ENCODE measurements at regions not wholly inside any gene's neighbourhood (a gene's known extent, or its start where the extent isn't known, plus 50 kb on each side); places are given as distances from the start of the nearest gene placed in this dataset.

DNA sequence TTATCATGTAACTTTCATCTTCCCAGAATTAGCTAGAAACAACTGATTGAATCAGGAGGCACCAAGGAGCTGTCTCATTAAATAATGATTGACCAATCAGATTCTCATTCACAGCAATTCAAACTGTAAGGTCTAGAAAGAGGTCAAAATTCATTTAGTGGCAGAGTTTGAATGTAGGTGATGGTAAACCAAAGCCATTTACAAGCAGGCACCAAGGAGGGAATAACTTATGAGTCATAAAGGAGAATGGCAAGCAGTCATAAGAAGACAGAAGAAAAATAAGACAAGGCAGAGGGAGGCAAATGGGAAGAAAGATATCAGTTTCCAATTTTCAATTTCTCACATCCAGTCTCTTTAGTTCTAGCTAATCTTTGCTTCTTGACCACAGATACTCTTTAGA lies 52.9 kb upstream of the DEFB112 start:
- DNase-seq (ENCODE audit: low read depth in 4 of 4, low spot score in 3 of 4) = no peak

DNA sequence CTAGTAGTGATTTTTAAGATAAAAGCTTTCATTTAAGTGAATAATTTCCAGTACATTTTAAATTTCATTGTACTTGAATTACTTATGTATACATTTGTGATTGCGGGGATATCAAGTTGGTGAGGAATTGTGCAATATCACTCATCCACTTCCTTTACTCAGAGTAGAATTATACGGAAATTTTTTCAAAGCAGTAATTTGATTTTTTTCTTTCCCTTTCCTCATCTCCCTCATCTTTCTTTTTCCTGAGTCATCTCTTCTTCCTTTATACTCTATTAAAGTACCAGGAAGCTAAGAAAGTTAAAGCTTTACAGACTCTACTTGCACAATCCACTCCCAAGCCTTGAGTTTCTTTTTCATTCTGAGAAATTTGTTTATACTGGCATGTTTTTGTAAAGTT lies 60.9 kb upstream of the DEFB112 start:
- DNase-seq (ENCODE audit: low read depth in 4 of 4, low spot score in 3 of 4) = no peak

DNA sequence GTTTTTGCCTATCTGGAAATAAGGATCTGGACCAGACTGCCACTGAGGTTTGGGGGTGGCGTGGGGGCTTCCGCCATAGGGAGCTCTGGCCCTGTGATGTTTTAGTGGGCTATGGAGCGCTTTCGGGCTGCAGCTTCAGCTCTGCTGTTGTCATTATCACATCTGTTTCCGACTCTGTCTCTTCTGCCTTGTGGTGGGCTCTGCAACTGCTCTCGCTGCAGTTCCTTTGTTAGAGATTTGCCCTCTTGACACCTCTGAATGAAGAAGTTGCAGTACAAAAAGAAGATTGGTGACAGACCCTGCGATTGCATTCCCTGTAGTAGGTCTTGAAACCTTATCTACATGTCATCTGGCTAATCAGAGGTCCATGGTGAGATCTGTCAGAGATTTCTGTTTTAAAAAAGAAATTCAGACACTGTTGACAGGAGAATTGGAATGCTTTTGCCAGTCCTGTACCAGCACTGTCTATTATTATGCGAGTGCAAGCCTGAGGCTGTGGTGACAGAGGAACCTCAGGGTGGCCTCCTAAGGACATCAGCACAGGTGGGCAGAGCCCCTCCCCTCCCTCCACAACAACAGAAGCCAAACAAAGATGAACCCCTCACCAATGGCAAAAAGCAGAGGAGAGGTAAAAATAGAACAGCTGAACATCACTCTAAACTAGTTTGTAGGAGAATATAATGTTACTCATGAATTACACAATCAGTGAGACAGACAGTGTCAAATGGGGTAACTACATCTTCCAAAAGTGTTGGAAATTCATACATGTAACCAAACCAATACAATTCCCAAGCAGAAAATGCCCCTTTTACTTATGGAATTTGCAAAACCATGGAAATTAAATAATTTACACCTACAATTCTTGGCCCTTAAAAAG lies 63.5 kb upstream of the DEFB112 start:
- no peak for DNase-seq (ENCODE audit: low read depth in 4 of 4, low spot score in 3 of 4)

DNA sequence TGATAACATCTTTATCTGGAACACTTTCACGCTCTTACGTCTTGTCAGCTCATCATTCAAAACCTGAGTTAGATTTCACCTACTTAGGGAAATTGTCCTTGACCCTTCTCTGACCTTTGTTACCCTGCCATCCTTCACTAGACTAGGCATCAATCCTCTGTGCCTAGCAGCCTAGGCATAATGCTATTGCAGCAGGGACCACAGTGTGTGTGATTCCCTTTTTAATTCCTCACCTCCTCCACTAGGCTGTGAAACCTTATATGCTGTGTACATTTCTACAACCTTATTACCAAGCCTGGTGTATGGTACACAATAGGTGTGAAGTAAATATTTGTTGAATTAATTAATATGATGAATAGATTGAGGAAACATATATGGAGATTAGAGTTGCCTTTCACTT lies 66.7 kb upstream of the DEFB112 start:
- DNase-seq (ENCODE audit: low read depth in 4 of 4, low spot score in 3 of 4) = no peak

DNA sequence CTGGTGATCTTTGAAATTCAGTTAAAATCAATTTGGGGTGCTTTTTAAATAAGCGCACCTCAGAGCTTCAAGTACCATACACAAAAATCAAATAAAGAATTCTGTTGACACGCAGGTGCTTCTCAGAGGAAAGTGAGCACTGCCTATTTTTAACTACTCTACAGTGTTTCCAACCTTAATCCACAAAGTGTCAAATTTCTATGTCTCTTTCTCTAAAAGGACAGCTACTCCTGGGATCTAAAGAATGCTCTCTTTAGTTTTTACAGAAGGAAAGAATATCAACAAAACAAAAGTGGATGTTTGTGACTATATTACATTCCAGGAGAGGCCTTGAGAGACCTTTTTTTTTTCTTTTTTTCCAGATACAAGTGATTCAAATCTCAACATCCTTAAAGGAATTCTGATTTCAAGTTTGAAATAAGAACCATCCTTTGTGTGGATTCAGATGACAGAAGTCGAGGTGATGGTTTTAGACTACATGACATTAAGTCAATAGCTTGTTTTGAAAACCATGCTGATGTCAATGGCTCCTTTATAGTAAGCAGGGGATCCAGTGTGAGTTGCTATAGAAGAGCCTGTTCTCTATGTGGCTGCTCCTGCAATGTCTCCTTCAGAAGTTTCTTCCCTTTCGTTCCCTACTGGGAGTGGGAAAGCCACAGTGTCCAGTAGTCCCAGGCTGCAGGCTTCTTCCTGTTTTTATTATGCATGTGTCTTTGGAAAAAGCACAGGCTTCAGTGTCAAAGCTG lies 67.2 kb upstream of the DEFB112 start:
- DNase-seq (ENCODE audit: low read depth in 4 of 4, low spot score in 3 of 4) = no peak

DNA sequence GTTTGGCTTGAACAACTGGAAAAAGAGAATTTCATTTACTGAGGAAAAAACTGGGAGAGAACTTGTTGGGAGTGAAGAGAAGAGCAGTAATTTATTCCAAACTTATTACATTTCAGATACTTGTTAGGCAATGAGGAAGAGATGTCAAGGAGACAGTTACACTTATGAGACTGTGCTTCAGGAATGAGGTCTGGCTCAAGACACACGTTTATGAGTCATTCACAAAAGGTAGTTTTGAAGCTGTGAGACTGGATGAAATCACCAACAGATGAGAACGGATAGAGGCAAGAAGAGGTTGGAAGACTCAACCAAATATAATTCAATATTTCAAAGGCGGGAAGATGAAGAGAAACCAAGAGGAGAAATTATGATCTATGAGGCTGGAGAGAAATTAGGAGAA lies 70.6 kb upstream of the DEFB112 start:
- DNase-seq (ENCODE audit: low read depth in 4 of 4, low spot score in 3 of 4) = no peak

DNA sequence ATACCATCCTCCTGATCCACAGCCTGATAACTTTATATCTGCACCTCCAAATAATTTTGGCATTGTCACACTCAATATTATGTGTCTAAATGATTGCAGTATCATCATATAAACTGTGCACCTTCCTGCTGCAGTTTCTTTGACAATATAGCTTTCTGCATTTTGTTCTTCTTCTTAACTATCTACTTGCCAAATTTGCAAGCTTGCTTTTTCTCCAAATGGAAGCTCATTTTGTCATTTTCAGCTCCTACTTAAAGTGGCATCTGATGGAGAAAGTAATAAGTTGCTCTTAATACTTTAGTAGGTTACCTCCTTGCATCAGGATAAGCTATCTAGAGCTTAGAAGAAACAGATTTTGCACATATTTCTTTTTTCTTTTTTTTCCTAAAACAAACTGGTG lies 74.0 kb upstream of the DEFB112 start:
- DNase-seq (ENCODE audit: low read depth in 4 of 4, low spot score in 3 of 4) = no peak

DNA sequence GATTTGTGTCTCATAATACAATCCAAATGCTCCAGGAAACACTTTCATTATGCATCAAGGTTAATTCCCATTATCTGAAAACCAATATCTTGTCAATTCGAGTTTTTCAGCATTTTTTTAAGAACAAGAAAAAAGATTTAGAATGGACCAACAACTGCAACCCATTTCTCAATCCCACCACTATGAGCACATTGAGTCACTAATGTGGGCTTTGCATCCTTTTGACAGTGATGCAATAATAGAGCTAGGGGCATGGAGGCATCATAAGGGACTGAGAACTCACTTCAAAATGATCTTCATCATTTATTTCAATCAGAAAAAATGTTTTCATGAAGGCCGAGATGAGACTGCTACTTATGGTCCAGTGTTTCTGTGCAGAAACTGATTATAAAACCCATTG lies 74.8 kb upstream of the DEFB112 start:
- DNase-seq (ENCODE audit: low read depth in 4 of 4, low spot score in 3 of 4) = no peak

DNA sequence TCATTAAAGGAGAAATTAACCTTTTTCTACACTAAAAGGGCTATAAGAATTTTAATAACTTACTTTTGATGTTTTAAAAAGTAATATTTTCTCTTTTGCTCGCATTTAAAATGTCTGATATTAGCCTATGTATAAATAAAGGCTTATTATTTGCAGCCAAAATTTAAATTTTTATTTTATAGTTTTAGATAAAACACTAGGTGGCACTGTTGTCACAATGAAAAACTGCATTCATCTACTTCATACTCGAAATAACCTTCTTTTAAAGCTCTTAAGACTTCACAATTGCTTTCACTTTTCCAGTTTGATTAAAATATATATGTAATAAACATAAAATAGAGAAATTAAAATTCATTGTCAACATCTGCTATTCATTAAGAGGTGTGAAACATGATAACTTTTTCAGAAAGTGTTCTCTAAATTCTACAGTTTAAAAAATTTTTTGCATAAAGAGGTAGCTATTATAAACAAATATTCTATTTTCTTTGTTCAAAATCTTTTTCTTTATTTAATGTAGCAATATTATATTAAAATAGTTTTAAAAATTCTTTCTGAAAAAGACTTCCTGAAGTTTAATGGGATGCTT lies 78.8 kb upstream of the DEFB112 start:
- peak in 1 of 4 donors; percentile 2 for DNase-seq (ENCODE audit: low read depth in 4 of 4, low spot score in 3 of 4)

DNA sequence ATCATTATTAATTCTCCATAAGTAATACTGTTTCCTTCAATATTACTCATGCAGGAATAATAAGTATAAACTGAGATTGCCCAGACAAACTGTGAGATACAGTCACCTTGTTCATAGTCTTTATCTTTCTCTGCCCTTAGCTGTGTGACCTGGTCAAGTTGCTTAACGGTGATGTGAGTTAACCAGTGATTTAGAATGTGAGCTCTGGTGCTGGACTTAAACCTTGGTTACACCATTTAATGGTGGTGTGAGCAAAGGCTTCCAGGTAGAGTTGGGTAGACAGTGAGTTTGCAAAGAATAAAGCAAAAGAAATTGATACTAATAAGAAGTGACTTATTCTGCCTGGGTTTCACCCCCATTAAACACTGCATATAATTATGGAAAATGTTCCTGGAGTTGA lies 86.2 kb upstream of the DEFB112 start:
- DNase-seq (ENCODE audit: low read depth in 4 of 4, low spot score in 3 of 4) = no peak

DNA sequence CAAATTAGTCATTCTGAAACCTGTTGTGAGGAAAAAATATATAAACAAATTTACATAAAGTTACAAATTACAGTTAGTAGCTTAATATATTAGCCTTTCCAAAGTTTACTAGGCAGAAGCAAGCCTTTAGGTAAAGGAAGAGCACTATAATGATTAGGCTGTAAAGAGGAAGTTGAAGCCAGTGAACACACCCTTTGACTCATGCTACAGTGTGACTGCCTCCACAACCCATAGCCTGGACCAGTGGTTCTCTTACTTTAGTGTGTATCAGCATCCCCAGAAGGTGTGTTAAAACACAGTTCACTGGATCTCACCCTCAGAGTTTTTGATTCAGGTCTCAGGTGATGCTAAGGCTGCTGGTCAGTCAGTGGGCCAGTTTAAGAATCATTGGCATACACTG lies 91.4 kb upstream of the DEFB112 start:
- DNase-seq (ENCODE audit: low read depth in 4 of 4, low spot score in 3 of 4) = no peak

DNA sequence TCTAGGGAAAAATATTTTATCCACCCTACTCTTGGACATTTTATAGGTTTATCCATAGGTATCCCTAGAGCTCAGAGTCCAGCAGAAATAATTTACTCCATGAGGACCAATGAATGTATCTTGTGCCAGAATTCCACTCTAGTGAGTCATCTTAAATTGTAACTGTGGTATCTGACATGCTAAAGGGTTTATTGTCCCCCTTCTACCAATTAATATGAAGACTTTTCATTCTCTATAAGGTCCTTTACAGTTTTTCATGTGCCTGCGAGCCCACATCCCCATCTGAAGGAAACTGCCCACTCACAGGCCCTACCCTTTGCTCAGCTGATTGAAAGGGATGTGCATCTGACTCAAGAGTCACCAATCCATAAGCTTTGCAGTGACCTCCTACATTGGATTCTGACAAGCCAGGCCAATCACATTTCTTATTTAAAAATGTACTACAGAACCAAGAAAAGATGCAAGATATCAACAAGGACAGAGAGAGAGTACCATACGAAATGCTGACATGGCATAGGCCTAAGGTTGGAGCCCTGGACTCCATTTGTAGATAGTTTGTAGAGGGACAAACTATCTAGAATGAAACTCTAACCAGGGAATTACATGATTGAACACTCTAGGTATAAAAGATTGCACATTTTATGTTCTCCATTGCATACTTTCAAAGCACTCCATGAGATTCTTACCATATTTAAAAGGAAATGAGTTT lies 93.4 kb upstream of the DEFB112 start:
- DNase-seq (ENCODE audit: low read depth in 4 of 4, low spot score in 3 of 4) = no peak

DNA sequence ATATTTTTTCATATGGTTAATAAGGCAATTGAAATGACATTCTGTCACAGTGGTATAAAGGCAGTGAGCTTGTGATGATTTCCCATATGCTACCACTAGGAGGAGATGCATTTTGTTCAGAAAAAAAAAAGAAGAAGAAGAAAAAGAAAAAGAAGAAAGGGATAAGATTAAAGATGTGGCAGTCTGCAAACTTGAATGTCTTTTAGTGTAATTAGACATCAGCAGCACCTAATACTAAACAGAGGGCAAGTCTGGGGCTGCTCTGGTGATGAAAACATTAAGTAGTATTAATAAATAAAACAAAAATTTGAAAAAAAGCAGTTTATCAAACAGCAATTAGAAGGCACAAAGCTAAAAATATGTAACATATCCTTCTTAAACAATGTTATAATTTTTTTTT lies 95.4 kb upstream of the DEFB112 start:
- no peak for DNase-seq (ENCODE audit: low read depth in 4 of 4, low spot score in 3 of 4)

DNA sequence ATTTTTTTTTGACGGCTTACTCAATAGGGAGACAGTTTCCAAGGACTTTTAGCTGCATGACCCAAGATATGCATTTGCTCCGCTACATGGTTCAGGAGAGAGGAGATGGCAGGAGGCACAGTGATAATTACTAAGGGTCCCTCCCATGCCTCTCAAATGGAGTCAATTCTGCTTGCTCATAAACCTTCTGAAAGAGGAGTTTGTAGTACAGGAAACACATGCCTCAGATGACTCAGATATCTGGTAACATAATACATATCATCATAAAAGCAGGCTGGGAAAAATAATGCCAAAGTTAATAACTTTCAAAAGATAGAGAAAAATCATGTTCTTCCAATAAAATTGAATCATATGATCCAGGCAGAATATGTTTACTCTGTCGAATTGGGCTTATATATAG lies 97.6 kb upstream of the DEFB112 start:
- no peak for DNase-seq (ENCODE audit: low read depth in 4 of 4, low spot score in 3 of 4)

DNA sequence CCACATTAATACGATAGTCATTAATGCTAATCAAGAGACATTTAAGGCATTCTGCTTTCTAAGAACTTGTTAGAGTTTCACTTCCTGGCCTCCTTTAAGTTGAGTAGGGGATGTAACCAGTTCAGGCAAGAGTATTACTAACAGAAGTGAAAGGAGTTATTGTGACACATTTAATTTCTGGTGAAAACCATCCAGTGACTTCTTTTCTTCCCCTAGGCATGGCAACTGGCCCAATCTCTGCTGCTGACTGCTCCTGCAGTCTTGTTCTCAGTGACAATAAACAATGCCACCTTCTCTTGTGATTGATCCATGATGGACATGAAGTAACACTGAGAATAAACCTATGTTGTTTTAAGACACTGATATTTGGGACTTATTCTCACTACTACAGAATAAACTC lies 130.9 kb upstream of the DEFB112 start:
- DNase-seq (ENCODE audit: low read depth in 4 of 4, low spot score in 3 of 4) = no peak

DNA sequence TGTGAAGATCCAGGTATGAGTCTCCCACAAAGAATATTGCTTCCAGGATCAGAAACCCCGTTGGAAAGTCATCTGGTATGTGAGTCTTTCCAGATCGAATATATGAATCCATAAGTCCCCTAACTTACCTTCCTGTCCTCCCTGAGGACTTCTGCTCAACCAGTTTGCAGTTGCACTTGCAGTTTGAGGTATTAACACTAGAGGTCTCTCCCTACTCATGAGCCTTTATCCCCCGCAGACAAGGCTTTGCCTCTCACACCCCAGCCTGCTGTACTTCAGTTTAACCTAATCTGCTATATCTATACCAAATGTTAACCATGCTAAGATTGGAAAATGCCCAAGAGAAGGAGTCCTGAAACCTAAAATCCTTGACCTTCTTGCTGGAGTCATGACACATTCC lies 135.3 kb upstream of the DEFB112 start:
- DNase-seq (ENCODE audit: low read depth in 4 of 4, low spot score in 3 of 4) = no peak

DNA sequence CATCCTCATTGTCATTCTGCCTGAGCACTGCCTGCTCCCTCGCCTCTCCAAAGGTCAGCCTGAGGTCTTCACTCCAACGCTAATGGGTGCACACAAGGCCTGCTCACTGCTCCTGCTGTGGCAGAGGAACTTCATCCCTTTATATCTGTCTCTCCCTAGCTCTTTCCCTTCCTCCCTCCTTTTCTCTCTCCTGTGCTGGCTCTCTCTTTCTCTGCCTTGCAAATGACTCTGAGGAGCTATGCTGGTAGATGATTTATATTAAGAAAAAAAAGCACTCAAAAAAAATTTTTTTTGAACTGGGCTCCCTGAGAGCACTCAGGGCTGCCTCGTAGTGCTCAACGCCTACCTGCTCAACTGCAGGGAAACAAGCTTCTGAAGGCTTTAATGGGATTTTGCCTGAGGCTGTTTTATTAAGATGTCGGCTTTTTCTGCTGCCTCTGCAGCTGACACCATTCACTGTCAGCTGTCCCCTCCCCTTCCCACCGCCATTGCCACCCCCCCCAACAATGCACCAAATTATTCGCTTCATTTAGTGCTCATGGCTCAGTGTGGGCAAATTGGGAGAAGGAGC lies 137.7 kb upstream of the DEFB112 start:
- DNase-seq (ENCODE audit: low read depth in 4 of 4, low spot score in 3 of 4) = no peak

DNA sequence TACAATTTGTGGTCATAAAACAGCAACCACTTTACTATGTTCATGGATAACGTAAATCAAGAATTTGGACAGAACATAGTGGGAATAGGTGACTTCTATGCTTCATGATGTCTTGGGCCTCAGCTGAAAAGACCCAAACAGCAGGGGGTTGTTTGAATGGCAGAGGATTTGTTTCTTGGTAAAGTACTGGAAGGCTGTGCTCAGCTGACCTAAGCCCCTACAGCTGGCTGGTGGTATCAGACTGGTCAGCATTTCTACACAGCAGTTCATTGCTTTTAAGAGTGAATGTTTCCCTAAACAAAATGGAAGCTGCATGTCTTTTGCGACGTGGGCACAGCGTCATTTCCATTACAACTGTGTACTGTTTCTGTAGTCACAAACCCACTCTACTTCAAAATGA lies 148.5 kb upstream of the DEFB112 start:
- no peak for DNase-seq (ENCODE audit: low read depth in 4 of 4, low spot score in 3 of 4)

DNA sequence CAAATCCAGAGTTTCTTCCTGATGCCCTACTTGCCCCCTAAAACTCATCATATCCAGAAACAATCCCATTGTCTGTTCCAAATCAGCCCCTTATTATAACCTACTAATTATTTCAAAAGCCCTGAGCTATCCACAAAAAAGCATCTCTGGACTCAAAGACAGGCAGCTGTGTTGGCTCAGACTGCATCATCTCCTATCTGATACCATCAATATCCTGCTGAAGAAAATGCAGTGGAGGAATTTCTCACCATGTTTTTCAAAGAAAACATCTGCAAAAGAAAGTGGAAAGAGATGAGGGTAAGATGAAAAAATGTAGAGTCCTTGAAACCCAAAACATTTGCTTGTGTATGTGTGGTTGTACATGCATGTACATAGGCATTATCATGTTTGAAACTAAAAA lies 153.0 kb upstream of the DEFB112 start:
- DNase-seq (ENCODE audit: low read depth in 4 of 4, low spot score in 3 of 4) = no peak

DNA sequence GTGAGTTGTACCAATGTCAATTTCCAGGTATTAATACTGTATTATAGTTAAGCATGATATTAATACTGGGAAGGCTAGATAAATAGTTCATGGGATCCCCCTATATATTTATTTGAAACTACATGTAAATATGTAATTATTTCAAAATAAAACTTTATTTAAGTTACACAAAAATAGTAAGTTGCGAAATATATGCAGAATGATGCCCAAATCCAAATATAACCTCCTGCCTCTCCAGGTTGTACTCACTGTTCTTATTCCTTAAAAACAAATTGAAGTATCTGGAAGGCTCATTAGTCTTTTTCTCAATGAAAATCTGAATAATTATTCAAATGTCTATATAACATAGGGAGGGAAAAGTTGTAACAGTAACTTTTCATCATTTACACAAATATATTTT lies 161.9 kb upstream of the DEFB112 start:
- no peak for DNase-seq (ENCODE audit: low read depth in 4 of 4, low spot score in 3 of 4)

DNA sequence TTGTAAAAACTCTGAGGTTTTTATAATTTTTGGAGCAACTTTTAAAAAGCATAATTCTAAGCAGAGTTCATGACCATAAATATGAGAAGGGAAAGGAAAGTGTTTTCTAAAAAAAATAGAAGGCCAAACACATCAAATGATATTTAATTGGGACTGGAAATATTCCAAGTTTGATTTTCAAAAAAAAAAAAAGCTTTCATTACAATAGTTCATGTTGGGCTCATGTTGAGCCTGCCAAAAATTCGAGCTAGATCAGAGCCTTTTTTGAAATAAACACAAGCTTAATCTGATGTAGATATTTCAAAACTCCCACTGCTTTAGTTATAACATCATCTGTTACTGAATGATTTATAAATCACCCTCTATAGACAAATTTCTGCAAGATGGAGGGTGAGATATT lies 163.4 kb upstream of the DEFB112 start:
- no peak for DNase-seq (ENCODE audit: low read depth in 4 of 4, low spot score in 3 of 4)

Data from right renal pelvis (tissue), 4 donors.